Transverse colon (tissue), 4 donors: ENCODE measurements at regions not wholly inside any gene's neighbourhood (a gene's known extent, or its start where the extent isn't known, plus 50 kb on each side); places are given as distances from the start of the nearest gene placed in this dataset.

Experiments
- DNase-seq: peaks from one replicate; pipeline ENCODE4 v3.0.0-alpha.2; 2019
- H3K27ac ChIP-seq, 4 donors: fragments of 200-600 bp; sonication (generic); 2 replicates each; pipeline ENCODE4 v1.5.1; 2016 to 2018; ENCODE audit warnings: inconsistent platforms in 4 of 4
- H3K27me3 ChIP-seq: fragments of 200-600 bp; sonication (generic); 2 replicates; pipeline ENCODE4 v1.5.1; 2017; ENCODE audit warnings: inconsistent platforms
- H3K36me3 ChIP-seq, 4 donors: fragments of 200-600 bp; sonication (generic); 2 replicates each; pipeline ENCODE4 v1.5.1; 2017 to 2019; ENCODE audit warnings: inconsistent platforms in 4 of 4
- H3K4me1 ChIP-seq, 4 donors: fragments of 200-600 bp; sonication (generic); 2 replicates each; pipeline ENCODE4 v1.5.1; 2017 to 2020; ENCODE audit warnings: inconsistent platforms in 4 of 4
- H3K4me3 ChIP-seq, 4 donors: fragments of 200-600 bp; sonication (generic); 1 replicate in 1 of 4; 2 replicates in 3 of 4; pipeline versions ENCODE4 v1.5.1 to v1.6.1; 2017 to 2019; ENCODE audit warnings: inconsistent platforms in 4 of 4
- H3K9me3 ChIP-seq, 2 donors: fragments of 200-600 bp; sonication (generic); 2 replicates each; pipeline ENCODE4 v1.5.1; 2017 to 2019; ENCODE audit warnings: inconsistent platforms in 2 of 2
- CTCF ChIP-seq, 5 experiments: fragments of 200-600 bp in 3 of 5; fragments of 450-650 bp in 2 of 5; sonication (generic) in 3 of 5; IDR thresholded peaks; 1 replicate in 2 of 5; 2 replicates in 3 of 5; pipeline ENCODE4 v1.5.1; 2016 to 2017; ENCODE audit warnings: antibody characterized with exemption in 5 of 5, inconsistent platforms in 3 of 5, mild to moderate bottlenecking in 2 of 5, moderate library complexity in 1 of 5
- EP300 ChIP-seq: sonication (generic); formaldehyde crosslinking; IDR thresholded peaks from one replicate; pipeline ENCODE4 v1.6.1; 2017; ENCODE audit warnings: antibody characterized with exemption, low read depth
- POLR2A ChIP-seq: fragments of 450-650 bp; IDR thresholded peaks from one replicate; pipeline ENCODE4 v1.6.1; 2016; ENCODE audit warnings: antibody characterized with exemption, mild to moderate bottlenecking, moderate library complexity
- POLR2AphosphoS5 ChIP-seq, 3 donors: sonication (generic); formaldehyde crosslinking; IDR thresholded peaks; one replicate each; pipeline ENCODE4 v1.6.1; 2016; ENCODE audit warnings: antibody characterized with exemption in 3 of 3
- WGBS, 2 donors: methylation state at CpG; one replicate each; pipeline ENCODE4 v1.1.5; 2018; ENCODE audit warnings: low coverage in 1 of 2; 5-methylcytosine and 5-hydroxymethylcytosine counted together
- in situ Hi-C, 4 donors: fragments of 200-750 bp; cut with MboI; loops; one replicate each; pipeline versions ENCODE4 v1.15.0 to v1.15.1; 2017; ENCODE audit warnings: low sequenced_read_pairs in 3 of 4, low pct_ligation_motif_present in 1 of 4, low pct_unique_long_range_greater_than_20kb in 1 of 4
- intact Hi-C: fragments of 100-400 bp; cut with DNase I; formaldehyde crosslinking; loops from one replicate; pipeline ENCODE4 v1.15.1; 2023; ENCODE audit warnings: low total_unique reads

GRCh38 chr22:49112661-49113626 lies 714.7 kb downstream of the BRD1 start:
- no peaks in the 10 kb centered on the region for H3K4me1 ChIP-seq
- H3K4me3 ChIP-seq = no peak overlapping the region
- DNase-seq = no peak
- in situ Hi-C loops = no loop called here
- no peak overlapping the region for H3K27ac ChIP-seq
- no peaks in the 10 kb centered on the region for H3K36me3 ChIP-seq
- intact Hi-C loops = no loop called here
- H3K27me3 ChIP-seq = no peaks in the 10 kb centered on the region
- no peak for TF ChIP-seq EP300
- no peak for TF ChIP-seq POLR2A
- TF ChIP-seq CTCF (IDR thresholded peaks at IDR 0.05) = no peak
- no peak for TF ChIP-seq POLR2AphosphoS5 (IDR thresholded peaks at IDR 0.05)
- H3K9me3 ChIP-seq = no peaks in the 10 kb centered on the region
- 68 to 86% methylated on average over 2 to 16 of the region's 16 CpGs for WGBS, 2 donors

- in situ Hi-C loops (no loop called here), intact Hi-C loops (no loop called here)
- no peak overlapping the region for H3K4me3 ChIP-seq
- H3K9me3 ChIP-seq = no peaks in the 10 kb centered on the region
- H3K27ac ChIP-seq = no peak overlapping the region
- 90 to 93% methylated on average over 8 to 15 of the region's 15 CpGs for WGBS, 2 donors
- no peak for DNase-seq
- no peaks in the 10 kb centered on the region for H3K36me3 ChIP-seq
- TF ChIP-seq POLR2A = no peak
- no peak for TF ChIP-seq POLR2AphosphoS5 (IDR thresholded peaks at IDR 0.05)
- TF ChIP-seq CTCF (IDR thresholded peaks at IDR 0.05) = no peak
- TF ChIP-seq EP300 = no peak
- H3K27me3 ChIP-seq = no peaks in the 10 kb centered on the region
- no peaks in the 10 kb centered on the region for H3K4me1 ChIP-seq
Measured at GRCh38 chr22:49112176-49112575, 715.5 kb downstream of the BRD1 start.

GRCh38 chr22:49111085-49111484 lies 716.6 kb downstream of the BRD1 start:
- H3K27ac ChIP-seq = no peak overlapping the region
- TF ChIP-seq POLR2AphosphoS5 (IDR thresholded peaks at IDR 0.05) = no peak
- TF ChIP-seq POLR2A = no peak
- TF ChIP-seq EP300 = no peak
- no peak for TF ChIP-seq CTCF (IDR thresholded peaks at IDR 0.05)
- H3K9me3 ChIP-seq = no peaks in the 10 kb centered on the region
- no peak for DNase-seq
- no peak overlapping the region for H3K4me3 ChIP-seq
- in situ Hi-C loops = no loop called here
- 68 to 77% methylated on average over 3 to 15 of the region's 15 CpGs for WGBS, 2 donors
- no peaks in the 10 kb centered on the region for H3K27me3 ChIP-seq
- intact Hi-C loops = no loop called here
- no peaks in the 10 kb centered on the region for H3K36me3 ChIP-seq
- H3K4me1 ChIP-seq = no peaks in the 10 kb centered on the region

- no peaks in the 10 kb centered on the region for H3K4me1 ChIP-seq
- WGBS, 2 donors = 86% methylated on average over 21 of the region's 21 CpGs; no CpG with 5 or more reads in 1 of the 2 donors
- intact Hi-C loops = no loop called here
- peaks cover 10% of the 10 kb centered on the region for H3K27me3 ChIP-seq
- H3K27ac ChIP-seq = no peak overlapping the region
- H3K36me3 ChIP-seq = no peaks in the 10 kb centered on the region
- no peak for DNase-seq
- TF ChIP-seq CTCF (IDR thresholded peaks at IDR 0.05) (no peak), EP300 (no peak), POLR2AphosphoS5 (IDR thresholded peaks at IDR 0.05) (no peak), POLR2A (no peak)
- no peak overlapping the region for H3K4me3 ChIP-seq
- no peaks in the 10 kb centered on the region for H3K9me3 ChIP-seq
- in situ Hi-C loops = no loop called here
Measured at GRCh38 chr22:49108636-49109315, 718.9 kb downstream of the BRD1 start.
